GM19395 (cell line): ENCODE measurements at regions not wholly inside any gene's neighbourhood (a gene's known extent, or its start where the extent isn't known, plus 50 kb on each side); places are given as distances from the start of the nearest gene placed in this dataset.
A peak's percentile ranks its signal among the peaks of the same experiment; 100 is the strongest.
"Not testable (repeated sequence)": the region's sequence is repeated elsewhere in the genome, so short reads cannot be mapped to it uniquely, and the experiment has no call there.

Source experiments
- ATAC-seq: cut with Tn5 transposase; IDR thresholded peaks from one replicate; pipeline ENCODE4 v1.9.1; 2021; ENCODE audit warnings: mild to moderate bottlenecking, moderate library complexity; ENCODE audit not compliant: unreplicated experiment

DNA sequence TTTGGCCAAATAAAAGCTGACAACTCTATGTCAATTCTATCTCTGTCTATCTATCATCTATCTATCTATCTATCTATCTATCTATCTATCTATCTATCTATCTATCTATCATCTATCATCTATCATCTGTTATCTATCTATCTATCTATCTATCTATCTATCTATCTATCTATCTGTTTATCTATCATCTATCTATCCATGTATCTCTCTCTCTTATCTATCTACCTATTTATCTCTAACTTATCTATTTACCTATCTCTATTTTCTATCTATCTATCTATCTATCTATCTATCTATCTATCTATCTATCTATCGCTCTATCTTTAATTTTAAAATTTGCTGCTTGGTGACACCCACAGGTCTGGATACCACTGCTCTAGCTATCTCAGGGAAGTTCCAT is 271.1 kb downstream of the VRK1 start:
- not testable (repeated sequence) for ATAC-seq

DNA sequence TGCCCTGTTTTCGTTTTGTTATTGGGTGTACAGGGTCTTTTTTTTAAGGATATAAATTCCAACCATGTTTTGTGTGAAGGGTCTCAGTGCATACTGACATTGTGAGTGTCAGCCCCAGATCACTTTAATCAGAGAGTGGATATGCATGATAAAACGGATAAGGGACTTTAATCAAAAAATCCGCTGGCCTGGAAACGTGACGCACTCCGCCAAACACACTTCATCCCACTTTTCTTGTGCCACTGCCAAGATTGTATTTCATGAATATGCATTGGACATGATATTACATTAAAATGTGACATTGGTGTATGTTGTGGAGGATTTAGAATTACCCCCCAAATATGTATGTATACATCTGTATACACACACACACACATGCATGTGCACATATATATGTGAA is 273.1 kb downstream of the VRK1 start:
- no peak for ATAC-seq

DNA sequence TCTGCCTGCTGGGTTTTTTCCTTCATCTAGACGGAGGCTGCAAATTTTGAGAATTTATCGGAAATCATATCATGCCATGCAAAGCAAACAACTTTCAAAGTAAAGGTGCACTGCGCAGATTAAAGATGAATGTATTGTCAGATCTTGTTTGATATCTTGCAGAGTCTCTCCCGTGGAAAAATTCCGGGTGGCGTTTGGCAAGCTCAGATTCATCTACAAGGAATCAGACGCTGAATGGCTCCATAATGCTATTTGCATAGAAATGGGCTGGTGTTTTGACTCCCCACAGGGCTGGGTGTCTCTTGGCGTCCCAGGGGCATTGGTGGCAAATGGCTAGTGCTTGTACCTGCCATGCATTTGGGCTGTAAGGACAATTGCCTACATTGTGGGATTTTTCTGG is 274.0 kb downstream of the VRK1 start:
- no peak for ATAC-seq

DNA sequence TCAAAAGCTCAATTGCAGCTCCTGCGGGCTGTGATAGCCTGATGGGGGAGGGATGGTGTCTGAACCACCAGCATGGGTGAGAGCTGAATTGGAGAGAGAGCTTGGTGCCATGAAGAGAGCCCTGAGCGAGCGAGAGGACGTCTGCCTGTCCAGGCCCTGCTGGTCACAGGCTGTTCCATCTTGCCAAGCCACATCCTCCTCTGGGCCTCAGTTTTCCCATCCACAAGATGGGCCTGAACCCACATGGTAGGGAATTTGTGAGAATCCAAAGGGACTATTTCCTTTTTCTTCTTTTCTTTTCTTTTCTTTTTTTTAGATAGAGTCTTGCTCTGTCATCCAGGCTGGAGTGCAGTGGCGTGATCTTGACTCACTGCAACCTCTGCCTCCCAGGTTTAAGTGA is 276.4 kb downstream of the VRK1 start:
- ATAC-seq, result no peak

DNA sequence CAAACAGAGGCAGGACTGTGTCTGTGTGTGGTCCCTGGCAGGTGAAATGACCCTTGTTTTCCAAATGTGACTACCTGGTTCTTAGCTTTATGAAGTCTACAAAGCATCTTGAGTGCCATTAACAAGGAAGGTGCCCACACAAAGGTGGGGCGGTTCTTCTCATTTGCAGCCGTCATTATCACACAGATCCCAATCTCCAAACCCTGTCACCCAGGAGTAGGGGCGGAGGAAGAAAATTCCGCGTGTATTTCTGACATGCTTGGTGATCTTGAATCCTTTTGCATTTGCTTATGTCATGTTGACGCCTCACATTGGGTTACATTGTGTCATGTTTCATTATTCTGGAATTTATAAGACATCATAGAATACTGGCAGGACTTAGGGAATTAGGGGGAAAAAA is 277.3 kb downstream of the VRK1 start:
- no peak for ATAC-seq

DNA sequence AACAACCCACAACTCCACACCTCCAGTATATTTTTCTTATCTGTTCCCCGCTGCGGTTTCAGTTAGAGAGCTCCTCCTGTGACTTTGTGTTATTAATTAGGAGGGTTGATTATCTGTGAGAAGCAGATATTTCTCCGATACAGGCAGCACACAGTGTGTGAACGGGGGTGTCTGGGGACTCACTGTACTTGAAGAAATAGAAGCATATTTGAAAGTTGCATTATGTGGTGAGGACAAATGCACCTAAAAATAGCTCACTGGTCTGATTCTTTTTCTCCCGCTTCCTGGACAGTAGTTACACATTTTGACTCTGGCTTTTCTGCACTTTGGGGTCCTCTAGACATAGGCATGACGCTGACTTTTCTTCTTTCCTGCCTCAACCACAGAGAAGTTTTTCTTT is 277.7 kb downstream of the VRK1 start:
- peak; percentile 52 for ATAC-seq

DNA sequence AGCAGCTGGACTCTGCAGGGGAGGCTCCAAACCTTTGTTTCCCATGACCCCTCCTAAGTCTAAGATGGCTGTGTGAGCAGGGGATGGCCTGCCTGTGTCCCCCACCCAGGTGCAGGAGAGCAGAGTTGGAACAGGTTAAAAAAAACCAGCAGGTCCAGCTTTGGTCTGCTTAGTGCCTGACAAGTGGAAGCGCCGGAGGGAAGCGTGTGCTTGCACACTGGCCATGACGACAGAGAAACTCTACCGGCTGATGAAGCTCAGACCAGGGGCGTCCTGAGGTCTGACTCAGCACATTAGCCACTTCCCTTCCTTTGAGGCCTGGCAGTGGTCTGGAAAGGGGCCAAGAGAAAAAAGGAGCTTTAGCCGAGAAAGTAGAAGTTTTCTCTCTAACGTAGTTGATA is 280.1 kb downstream of the VRK1 start:
- peak; percentile 85 for ATAC-seq

DNA sequence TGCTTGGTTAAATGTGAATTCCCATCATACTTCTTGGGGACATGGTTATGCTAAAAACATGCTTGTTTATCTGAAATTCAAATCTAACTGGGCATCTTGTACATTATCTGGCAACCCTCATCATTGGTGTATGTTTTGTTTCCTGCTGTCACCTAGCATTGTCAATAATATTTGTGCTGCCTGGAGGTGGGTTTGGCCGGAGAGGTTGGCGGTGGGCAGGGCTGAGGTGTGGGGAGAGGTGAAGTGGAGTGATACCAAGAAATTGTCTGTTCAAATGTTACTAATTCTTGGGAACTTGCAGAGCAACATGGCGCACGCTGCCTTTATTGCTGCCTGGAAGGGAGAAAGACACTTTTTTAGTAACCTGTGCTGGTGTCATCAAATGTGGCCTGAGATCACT is 280.5 kb downstream of the VRK1 start:
- peak; percentile 31 for ATAC-seq

DNA sequence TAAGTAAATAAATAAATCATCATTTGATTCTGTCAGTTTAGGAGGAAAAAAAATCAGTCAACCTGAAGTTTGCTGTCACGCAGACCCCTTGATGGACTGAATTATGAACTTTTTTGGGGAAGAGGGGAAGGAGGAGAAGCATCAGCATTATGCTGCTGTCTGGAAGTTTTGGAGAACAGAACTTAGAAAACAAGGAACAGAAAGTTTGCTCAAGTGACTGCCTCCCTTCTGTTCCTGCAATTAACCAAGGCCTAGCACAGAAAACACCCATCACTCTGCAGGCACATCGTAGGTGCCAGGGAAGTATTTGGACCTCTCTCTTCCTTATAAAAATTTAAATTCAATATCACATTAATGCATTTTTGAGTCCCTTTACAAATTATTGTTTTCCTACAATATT is 283.8 kb downstream of the VRK1 start:
- ATAC-seq, result no peak

DNA sequence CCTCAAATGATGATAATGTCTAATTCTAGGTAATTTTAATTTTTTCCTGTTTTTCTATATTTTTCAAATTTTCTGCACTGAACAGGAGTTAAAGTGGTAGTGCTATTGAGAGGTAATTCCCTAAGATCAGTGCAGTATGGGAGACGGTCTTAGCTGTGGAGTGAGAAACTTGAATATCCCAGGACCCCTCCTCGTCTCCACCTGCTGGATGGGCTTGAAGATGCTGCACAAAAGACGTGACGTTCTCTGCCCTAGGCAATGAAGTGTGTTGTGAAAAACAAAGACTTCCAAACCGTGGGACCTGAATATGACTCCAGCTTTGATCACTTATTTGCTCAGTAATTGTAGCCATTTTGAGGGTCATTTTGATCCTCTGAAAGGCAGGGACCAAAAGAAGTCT is 298.1 kb downstream of the VRK1 start:
- no peak for ATAC-seq

DNA sequence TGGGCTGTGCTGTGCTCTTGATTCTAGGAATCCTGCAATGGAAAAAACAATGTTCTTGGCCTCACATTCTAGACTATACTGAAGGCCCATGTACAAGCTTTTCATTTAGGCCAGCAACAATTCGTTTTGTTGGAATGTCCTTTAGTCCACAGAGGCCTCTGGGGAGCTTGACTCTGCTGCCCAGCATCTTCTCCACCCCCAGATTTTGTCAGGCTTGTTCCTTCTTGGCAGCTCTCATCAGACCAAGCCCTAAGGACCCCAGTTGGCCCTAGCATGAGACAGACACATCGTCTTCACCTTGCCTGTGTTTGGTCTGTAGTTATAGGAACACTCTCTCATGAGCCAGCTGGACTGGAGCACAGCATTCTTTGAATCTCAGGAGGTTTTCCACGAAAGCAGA is 300.1 kb downstream of the VRK1 start:
- ATAC-seq, result no peak

DNA sequence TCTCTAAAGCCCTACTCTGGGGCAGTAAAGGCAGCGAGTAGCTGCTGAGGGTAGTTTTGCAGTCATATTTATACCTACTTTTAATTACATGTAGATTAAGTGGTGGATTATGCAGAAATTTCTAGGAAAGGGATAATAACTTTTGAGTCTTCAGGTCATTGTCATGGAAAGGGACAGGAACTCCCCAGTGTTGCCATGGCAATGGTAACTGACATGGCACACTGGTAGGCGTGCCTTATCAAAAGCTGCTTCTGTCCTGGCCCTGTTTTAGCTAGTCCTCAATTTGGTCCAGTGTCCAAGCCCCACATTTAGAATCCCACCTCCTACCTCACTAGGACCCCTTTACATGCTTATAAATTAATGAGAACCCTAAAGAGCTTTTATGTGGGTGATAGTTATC is 303.1 kb downstream of the VRK1 start:
- ATAC-seq, result no peak

DNA sequence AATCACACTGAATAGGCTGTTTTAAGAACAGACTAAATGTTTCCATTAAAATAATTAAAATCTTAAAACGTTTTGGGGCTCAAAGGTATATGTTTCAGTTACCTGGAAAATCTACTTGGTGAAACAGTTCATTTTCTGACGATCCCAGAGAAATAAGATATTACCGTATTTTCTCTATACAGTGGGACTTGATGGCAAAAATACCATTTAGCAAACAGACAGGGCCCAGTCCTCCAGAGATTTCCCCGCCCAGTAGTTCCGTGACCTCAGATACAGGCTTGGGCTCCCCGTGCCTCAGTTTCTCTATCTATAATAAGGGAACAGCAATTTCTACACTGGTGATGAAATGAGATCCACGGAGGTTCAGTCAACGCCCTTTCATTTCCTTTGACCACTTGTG is 304.4 kb downstream of the VRK1 start:
- no peak for ATAC-seq

DNA sequence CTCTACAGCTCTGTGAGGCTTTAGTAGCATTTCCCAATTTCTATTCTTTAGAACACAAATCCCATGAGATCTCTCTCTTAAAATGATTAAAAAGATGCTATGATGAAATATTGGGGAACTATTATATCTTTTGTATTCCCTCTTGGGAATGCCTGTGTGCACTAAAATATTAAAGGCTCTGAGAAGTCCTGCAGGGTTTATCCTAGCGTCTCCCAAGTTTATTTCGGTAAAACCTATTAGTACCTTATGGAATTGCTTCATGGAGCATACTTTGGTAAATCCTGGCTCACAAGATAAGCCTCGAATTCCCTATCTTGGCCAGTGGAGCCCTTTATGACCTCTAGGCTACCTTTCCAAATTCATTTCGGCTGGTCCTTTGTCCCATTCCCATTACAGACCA is 306.8 kb downstream of the VRK1 start:
- no peak for ATAC-seq

DNA sequence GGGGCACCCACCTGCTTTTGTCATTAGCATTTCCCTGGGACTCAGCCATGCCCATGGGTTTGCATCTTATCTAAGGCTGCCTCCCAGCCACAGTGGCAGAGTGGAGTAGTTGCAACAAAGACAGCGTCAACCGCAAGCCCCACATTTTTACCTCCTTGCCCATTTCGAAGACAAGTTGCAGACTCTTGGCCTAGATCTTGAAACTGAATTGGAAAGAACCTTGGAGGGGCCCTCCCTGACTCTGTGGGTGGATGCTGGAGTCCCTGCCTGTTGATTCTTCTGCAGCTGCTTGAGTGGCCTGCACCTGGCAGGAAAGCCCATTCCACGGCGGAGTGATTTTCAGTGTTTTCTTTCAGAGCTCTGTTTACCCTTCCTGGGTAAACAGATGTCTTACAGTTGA is 309.0 kb downstream of the VRK1 start:
- ATAC-seq, result peak; percentile 90

DNA sequence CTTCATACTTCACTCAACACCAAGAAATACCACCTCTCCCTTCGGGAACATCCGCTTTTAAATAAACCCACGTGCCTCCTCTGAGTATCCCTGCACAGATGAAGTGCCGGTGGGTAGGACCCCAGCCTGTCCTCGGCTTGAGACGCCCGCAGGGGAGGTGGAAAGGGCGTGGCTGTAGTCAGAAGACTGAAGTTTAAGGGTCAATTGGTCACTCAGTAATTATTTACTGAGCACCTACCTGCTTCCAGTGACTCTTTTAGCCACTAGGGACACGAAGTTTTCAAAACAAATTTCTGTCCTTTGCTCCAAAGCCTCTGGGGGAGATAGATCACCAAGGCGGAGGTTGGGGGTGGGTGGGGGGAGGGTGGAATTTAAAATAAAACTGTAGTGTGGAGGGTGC is 309.4 kb downstream of the VRK1 start:
- peak; percentile 54 for ATAC-seq

DNA sequence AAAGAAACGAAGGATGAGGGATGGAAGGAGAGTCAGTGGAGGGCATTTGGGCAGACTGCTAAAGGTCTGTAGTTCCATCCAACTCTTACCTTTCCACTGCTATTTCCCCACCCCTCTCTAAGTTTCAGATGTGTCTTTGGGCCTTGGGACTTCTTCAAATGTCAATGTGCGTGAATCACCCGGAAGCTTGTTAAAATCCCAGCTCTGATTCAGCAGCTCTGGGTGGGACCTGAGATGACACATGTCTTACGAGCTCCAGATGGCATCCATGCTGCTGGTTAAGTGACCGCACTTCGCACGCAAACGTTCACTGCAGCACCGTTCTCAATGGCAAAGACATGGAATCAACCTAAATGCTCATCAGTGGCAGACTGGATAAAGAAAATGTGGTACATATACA is 309.9 kb downstream of the VRK1 start:
- no peak for ATAC-seq

DNA sequence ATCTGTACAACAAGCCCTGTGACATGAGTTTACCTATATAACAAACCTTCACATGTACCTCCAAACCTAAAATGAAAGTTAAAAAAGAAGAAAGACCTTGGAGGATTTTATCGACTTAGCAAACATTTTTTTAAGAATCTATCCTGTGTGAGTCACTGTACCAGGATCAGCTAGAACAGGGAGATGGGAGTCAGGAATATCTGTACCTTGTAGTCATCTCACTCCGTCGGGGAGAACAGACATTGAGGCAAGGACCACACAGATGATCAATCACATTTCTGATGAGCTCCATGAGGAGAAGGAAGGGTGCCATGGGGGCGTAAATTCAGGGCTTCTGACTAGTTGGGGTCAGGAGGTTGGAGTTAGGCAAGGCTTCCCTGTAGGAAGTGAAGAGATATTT is 310.6 kb downstream of the VRK1 start:
- ATAC-seq, result no peak

DNA sequence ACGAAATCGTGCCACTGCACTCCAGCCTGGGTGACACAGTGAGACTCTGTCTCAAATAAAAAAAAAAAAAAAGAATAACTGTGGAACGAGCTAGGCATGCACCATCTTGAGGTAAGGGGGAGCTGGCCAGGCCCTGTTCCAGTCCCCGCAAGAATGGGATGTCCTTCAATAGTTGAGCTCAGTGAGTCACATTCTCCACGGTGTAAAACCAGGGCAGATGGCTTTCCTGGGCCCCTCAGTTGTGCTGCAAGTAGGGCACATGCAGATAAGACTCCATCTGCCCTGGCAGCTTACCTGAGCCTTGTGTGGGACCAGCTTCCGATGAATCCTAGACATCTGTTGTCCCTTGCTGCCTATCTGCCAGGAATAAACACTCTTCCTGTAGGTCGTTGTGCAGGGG is 312.1 kb downstream of the VRK1 start:
- ATAC-seq, result no peak

DNA sequence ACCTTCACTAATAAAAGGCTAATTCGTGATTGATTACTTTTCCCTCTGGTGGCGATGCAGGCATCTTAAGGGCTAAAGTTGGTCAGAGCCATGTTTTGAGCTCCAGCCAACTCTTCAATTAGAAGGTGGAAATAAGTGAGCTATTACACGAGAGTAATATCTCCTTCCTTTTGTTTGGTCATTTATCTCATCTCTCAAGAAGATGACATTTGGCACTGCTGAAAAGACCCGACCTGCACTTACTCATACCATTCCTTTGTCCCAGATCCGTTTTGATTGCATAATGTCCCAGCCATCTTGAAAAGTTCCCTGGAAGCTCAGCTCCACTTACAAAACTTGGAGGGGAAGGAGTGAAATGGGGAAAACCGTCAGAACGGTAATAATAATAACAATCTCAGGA is 316.2 kb downstream of the VRK1 start:
- no peak for ATAC-seq

DNA sequence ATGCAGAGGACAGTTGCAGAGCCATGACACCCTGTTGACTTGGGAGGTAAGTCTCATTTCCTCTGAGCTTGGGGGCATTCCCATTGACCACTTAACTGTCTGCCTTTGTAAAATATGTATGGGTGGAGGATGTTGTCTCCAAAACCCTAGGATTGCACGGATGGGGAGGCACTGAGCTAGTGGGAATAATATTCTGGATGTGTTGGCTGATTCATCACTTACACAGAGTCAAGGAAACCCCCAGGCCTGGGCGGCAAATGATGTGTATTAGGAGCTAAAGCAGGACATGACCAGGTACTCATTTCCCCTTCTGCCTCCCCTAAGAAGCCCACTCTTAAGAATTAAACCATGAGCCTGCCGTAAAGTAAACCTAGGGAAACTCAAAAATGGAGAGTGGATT is 319.4 kb downstream of the VRK1 start:
- ATAC-seq, result no peak

DNA sequence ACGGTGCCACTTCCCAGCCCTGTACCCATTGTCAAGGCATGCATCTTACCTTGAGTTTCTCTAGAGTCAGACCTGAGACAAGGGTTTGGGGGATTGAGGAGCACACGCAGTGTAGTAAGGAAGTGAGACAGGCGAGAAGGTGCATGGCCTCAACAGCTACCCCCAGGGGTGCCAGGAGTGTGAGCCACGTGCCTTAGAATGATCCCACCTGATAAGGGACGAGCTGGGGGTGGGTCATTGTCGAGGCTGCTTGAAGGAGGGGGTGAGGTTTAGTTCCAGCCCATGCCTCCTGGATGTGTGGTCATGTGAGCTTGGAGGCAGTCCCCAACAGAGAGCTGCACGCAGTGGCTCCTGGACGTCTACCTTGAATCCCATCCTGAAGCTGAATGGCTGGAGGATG is 320.5 kb downstream of the VRK1 start:
- ATAC-seq, result no peak

DNA sequence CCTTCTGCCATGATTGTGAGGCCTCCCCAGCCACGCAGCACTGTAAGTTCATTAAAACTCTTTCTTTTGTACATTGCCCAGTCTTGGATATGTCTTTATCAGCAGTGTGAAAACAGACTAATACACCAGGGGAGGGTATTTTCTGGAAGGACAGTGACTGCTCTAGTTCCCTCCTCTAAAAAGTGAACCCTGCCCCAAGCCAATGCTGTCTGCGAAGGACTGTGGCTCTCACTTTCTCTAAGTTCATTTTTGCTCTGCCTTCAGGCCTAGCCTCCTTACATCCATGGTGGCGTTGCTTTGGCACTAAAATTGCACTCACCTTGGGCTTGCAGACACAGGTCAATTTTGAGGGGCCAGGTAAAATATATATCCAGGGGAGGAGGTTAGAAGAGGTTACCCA is 323.0 kb downstream of the VRK1 start:
- ATAC-seq, result no peak

DNA sequence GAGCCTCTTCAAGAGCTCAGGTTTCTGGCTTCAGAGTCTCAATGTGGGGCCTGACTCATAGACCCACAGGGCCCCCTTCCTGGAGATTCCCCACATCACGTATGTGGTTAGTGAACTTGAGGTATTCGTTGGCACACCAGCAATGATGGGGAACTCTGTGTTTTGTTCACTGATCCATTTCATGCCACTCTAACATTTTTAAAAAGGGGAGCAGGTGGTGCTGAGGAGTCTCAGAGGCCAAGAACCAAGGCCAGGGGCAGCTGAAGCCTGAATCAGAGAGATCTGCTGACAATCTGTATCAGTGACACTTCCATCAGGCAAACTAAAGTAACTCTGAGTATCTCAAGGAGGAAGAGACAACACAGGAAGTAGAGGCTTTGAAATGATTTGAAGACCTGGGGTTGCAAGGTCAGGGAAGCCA is 323.4 kb downstream of the VRK1 start:
- peak; percentile 72 for ATAC-seq
